SK-N-SH (cell line): ENCODE measurements at regions not wholly inside any gene's neighbourhood (a gene's known extent, or its start where the extent isn't known, plus 50 kb on each side); places are given as distances from the start of the nearest gene placed in this dataset.

Experiments used
- CTCF ChIA-PET: fragments of 300-600, 350-600 bp; formaldehyde crosslinking; extraction: SDS; loops from one replicate; lab custom pipeline; 2021; lab: Yijun Ruan, JAX
- POLR2A ChIA-PET: fragments of 350-600 bp; sonication (Branson Sonifier 250); formaldehyde crosslinking; extraction: SDS; loops from one replicate; lab custom pipeline; 2020; ENCODE audit warnings: antibody characterized with exemption, inconsistent platforms; lab: Yijun Ruan, JAX
- DNase-seq: peaks from one replicate; pipeline ENCODE4 v3.0.0; 2012
- H2AFZ ChIP-seq: fragments of 200-600 bp; sonication (generic); 2 replicates; pipeline ENCODE4 v1.8.1; 2016; ENCODE audit warnings: antibody characterized with exemption, mild to moderate bottlenecking, low read depth
- H3F3A ChIP-seq: fragments of 200-600 bp; sonication (generic); replicated peaks from 2 replicates; pipeline ENCODE3; 2016; ENCODE audit warnings: antibody characterized with exemption, mild to moderate bottlenecking; ENCODE audit not compliant: insufficient read depth
- H3K27ac ChIP-seq, 2 experiments: fragments of 200-500 bp in 1 of 2; fragments of 200-600 bp in 1 of 2; sonication (Bioruptor generic) in 1 of 2; sonication (generic), shearing (Covaris generic) in 1 of 2; 2 replicates each; pipeline versions ENCODE4 v1.5.1 to v1.6.1; 2014 to 2016; ENCODE audit warnings: low read depth in 2 of 2, inconsistent platforms in 1 of 2, low read length in 1 of 2, mild to moderate bottlenecking in 1 of 2, mixed read lengths in 1 of 2
- H3K27me3 ChIP-seq: fragments of 200-600 bp; sonication (generic), shearing (Covaris generic); 2 replicates; pipeline ENCODE4 v1.6.1; 2016; ENCODE audit warnings: mixed run types; ENCODE audit not compliant: insufficient read depth
- H3K36me3 ChIP-seq, 2 experiments: fragments of 200-500 bp in 1 of 2; fragments of 200-600 bp in 1 of 2; sonication (Bioruptor generic) in 1 of 2; sonication (generic) in 1 of 2; replicated peaks in 1 of 2; 2 replicates each; pipeline versions ENCODE3 to v1.5.1; 2014 to 2016; ENCODE audit warnings: low read length in 1 of 2, mild to moderate bottlenecking in 1 of 2; ENCODE audit not compliant: insufficient read depth in 2 of 2, control insufficient read depth in 1 of 2
- H3K4me1 ChIP-seq, 2 experiments: fragments of 200-500 bp in 1 of 2; fragments of 200-600 bp in 1 of 2; sonication (Bioruptor generic) in 1 of 2; sonication (generic), shearing (Covaris generic) in 1 of 2; 2 replicates each; pipeline versions ENCODE4 v1.5.1 to v1.6.1; 2014 to 2016; ENCODE audit warnings: low read depth in 1 of 2, low read length in 1 of 2, mixed run types in 1 of 2; ENCODE audit not compliant: insufficient read depth in 2 of 2, control insufficient read depth in 1 of 2
- H3K4me2 ChIP-seq: fragments of 200-600 bp; sonication (generic), shearing (Covaris generic); 2 replicates; pipeline ENCODE4 v1.6.1; 2017; ENCODE audit warnings: mixed run types
- H3K4me3 ChIP-seq, 2 experiments: fragments of 200-500 bp in 1 of 2; fragments of 200-600 bp in 1 of 2; sonication (Bioruptor generic) in 1 of 2; sonication (generic), shearing (Covaris generic) in 1 of 2; 2 replicates each; pipeline versions ENCODE4 v1.5.1 to v1.8.1; 2014 to 2016; ENCODE audit warnings: low read depth in 2 of 2, inconsistent platforms in 1 of 2, low read length in 1 of 2, mild to moderate bottlenecking in 1 of 2, mixed read lengths in 1 of 2, moderate library complexity in 1 of 2
- H3K79me2 ChIP-seq: fragments of 200-600 bp; sonication (generic); 2 replicates; pipeline ENCODE4 v1.8.1; 2017; ENCODE audit warnings: mild to moderate bottlenecking; ENCODE audit not compliant: insufficient read depth
- H3K9ac ChIP-seq: fragments of 200-600 bp; sonication (generic); 2 replicates; pipeline ENCODE4 v1.6.1; 2017; ENCODE audit warnings: mixed run types
- H3K9me2 ChIP-seq: fragments of 200-600 bp; sonication (generic); 2 replicates; pipeline ENCODE4 v1.6.1; 2017; ENCODE audit warnings: mixed run types
- H3K9me3 ChIP-seq: fragments of 200-600 bp; sonication (generic); 2 replicates; pipeline ENCODE4 v1.6.1; 2017; ENCODE audit warnings: mixed run types, mild to moderate bottlenecking, moderate library complexity
- H4K20me1 ChIP-seq: fragments of 200-600 bp; sonication (generic); 2 replicates; pipeline ENCODE4 v1.6.1; 2017; ENCODE audit warnings: mild to moderate bottlenecking, mixed run types; ENCODE audit not compliant: insufficient read depth
- CHD2 ChIP-seq: fragments of 150-350 bp; IDR thresholded peaks from 2 replicates; pipeline ENCODE4 v1.6.1; 2018; ENCODE audit warnings: low read length; ENCODE audit not compliant: partially characterized antibody
- CTCF ChIP-seq: fragments of 200-600 bp; sonication (generic); IDR thresholded peaks from 2 replicates; pipeline ENCODE4 v1.6.1; 2017; ENCODE audit warnings: antibody characterized with exemption, mild to moderate bottlenecking, moderate library complexity
- FOXM1 ChIP-seq: IDR thresholded peaks from 2 replicates; pipeline ENCODE4 v1.4.0; 2012; ENCODE audit warnings: low read depth, mild to moderate bottlenecking
- GABPA ChIP-seq: IDR thresholded peaks from 2 replicates; pipeline ENCODE4 v1.4.0; 2012; ENCODE audit warnings: low read depth, mild to moderate bottlenecking
- IRF3 ChIP-seq: fragments of 150-350 bp; IDR thresholded peaks from 2 replicates; pipeline ENCODE4 v1.6.1; 2016; ENCODE audit warnings: mild to moderate bottlenecking, low read depth, low read length
- MEF2A ChIP-seq: IDR thresholded peaks from 2 replicates; pipeline ENCODE4 v1.4.0; 2012; ENCODE audit warnings: low read depth, borderline replicate concordance
- NFIC ChIP-seq: IDR thresholded peaks from 2 replicates; pipeline ENCODE4 v1.4.0; 2012; ENCODE audit warnings: borderline replicate concordance
- NRF1 ChIP-seq: IDR thresholded peaks from 2 replicates; pipeline ENCODE4 v1.6.1; 2012; ENCODE audit warnings: low read depth, mild to moderate bottlenecking, low read length
- PBX3 ChIP-seq: IDR thresholded peaks from 2 replicates; pipeline ENCODE4; 2012
- POLR2AphosphoS5 ChIP-seq: IDR thresholded peaks from 2 replicates; pipeline ENCODE4 v1.6.1; 2012; ENCODE audit warnings: low read depth, low read length
- TAF1 ChIP-seq: IDR thresholded peaks from 2 replicates; pipeline ENCODE4 v1.6.1; 2012; ENCODE audit warnings: low read depth, mild to moderate bottlenecking, low read length, moderate library complexity, borderline replicate concordance
- USF2 ChIP-seq: fragments of 150-350 bp; IDR thresholded peaks from 2 replicates; pipeline ENCODE4 v1.6.1; 2017; ENCODE audit warnings: antibody characterized with exemption, low read length, low read depth, borderline replicate concordance
- YY1 ChIP-seq: IDR thresholded peaks from 2 replicates; pipeline ENCODE4 v1.4.0; 2012; ENCODE audit warnings: low read depth, mild to moderate bottlenecking
- WGBS: methylation state at CpG from one replicate; pipeline ENCODE4 v1.1.6; 2017; ENCODE audit warnings: low lambda C conversion rate; 5-methylcytosine and 5-hydroxymethylcytosine counted together

- no peak overlapping the region for H3K4me2 ChIP-seq
- no peaks in the 10 kb centered on the region for H3K9me3 ChIP-seq
- ChIA-PET POLR2A (no interaction called here), CTCF (no interaction called here)
- H2AFZ ChIP-seq: no peak overlapping the region
- DNase-seq: peak; percentile 16
- 21% methylated on average over 4 of the region's 34 CpGs for WGBS
- TF ChIP-seq POLR2AphosphoS5 (no peak), IRF3 (no peak), USF2 (no peak), CTCF (no peak), GABPA (no peak), NFIC (no peak), TAF1 (no peak), YY1 (no peak), FOXM1 (no peak), MEF2A (no peak), PBX3 (no peak), NRF1 (no peak), CHD2 (no peak)
- H4K20me1 ChIP-seq: no peaks in the 10 kb centered on the region
- no peaks in the 10 kb centered on the region for H3F3A ChIP-seq
- H3K27me3 ChIP-seq: peaks cover 14% of the 10 kb centered on the region; the same call in 1 of the 2 replicates
- H3K27ac ChIP-seq: no peak overlapping the region
- H3K4me3 ChIP-seq: no peak overlapping the region
- no peak overlapping the region for H3K9ac ChIP-seq
- no peaks in the 10 kb centered on the region for H3K4me1 ChIP-seq
- no peaks in the 10 kb centered on the region for H3K79me2 ChIP-seq
- no peaks in the 10 kb centered on the region for H3K9me2 ChIP-seq
- no peaks in the 10 kb centered on the region for H3K36me3 ChIP-seq
These were observed 90.2 kb upstream of the RAB18 start for GRCh38 chr10:27413831-27414348.

GRCh38 chr10:27413387-27413786, 90.7 kb upstream of the RAB18 start:
- WGBS: 45% methylated on average over 27 of the region's 28 CpGs
- ChIA-PET CTCF (no interaction called here), POLR2A (no interaction called here)
- peaks cover 14% of the 10 kb centered on the region; the same call in 1 of the 2 replicates for H3K27me3 ChIP-seq
- H3F3A ChIP-seq: no peaks in the 10 kb centered on the region
- H3K9ac ChIP-seq: no peak overlapping the region
- no peaks in the 10 kb centered on the region for H3K79me2 ChIP-seq
- H3K4me2 ChIP-seq: no peak overlapping the region
- H3K36me3 ChIP-seq: no peaks in the 10 kb centered on the region
- H3K4me3 ChIP-seq: no peak overlapping the region
- no peaks in the 10 kb centered on the region for H3K9me3 ChIP-seq
- TF ChIP-seq POLR2AphosphoS5: no peak
- no peak for DNase-seq
- H4K20me1 ChIP-seq: no peaks in the 10 kb centered on the region
- H3K4me1 ChIP-seq: no peaks in the 10 kb centered on the region
- H3K27ac ChIP-seq: no peak overlapping the region
- no peak overlapping the region for H2AFZ ChIP-seq
- H3K9me2 ChIP-seq: no peaks in the 10 kb centered on the region
